Stimulated activated CD4-positive, alpha-beta T cell treated with anti-CD3 and anti-CD28 coated beads, Interleukin-1b, Interleukin-23, amount 100 ng/mL, for 4 hours (primary cell): ENCODE measurements at regions not wholly inside any gene's neighbourhood (a gene's known extent, or its start where the extent isn't known, plus 50 kb on each side); places are given as distances from the start of the nearest gene placed in this dataset.

Experiments used
- DNase-seq, 2 donors: peaks; one replicate each; pipeline ENCODE4 v3.0.0-alpha.2; 2020; ENCODE audit warnings: low read depth in 2 of 2

DNA sequence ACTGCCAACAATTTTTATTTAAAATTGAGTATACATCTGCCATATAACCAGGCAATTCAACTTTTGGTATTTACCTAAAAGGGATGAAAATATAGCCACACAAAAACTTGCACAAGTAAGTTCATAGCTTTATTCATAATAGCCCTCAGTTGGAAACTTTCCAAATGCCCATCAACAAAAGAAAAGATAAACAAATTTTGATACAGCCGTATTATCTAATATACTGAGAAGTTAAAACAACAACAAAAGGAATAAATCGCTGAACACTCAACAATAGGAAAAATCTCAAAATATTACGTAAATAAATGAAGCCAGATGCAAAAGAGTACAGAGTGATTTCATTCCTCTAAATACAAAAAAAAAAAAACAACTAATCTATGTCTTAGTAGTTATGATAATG is 399.2 kb upstream of the SEMA3D start:
- no peak for DNase-seq

DNA sequence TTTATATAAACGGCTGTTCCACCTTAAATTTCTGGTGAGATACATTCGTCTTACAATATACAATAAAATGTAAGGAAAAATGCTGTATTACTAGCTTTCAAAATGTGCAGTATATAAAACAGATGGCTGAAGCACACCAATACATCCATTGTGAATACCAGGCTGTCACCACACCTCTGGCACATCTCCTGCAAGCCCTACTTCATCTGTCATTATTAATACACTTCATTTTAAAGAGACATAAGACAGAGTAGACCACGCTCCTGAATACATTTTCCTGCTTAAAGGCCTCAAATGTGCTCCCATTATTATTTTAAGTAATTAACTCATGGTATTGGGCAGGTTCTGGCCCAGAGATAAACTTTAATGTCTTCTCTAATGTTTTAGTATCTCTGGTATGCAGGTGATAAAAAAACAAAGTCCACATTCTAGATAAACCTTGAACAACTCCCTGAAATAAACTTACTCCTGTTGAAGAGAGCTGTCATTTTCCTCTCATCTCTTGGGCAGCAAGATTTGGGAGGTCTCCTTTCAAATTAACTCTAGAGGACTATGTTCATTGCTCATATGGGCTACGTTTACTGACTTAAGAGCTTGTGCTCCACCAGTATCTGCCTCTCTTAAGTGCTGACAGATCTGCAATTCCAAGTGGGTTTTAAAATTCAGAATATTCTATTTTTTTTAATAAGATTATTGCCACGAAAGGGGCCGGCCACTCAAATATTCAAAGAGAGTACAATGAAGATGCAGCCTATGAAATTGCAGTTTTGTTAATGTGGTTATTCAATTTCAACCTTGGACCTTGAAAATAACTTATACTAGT is 396.5 kb upstream of the SEMA3D start:
- no peak for DNase-seq

DNA sequence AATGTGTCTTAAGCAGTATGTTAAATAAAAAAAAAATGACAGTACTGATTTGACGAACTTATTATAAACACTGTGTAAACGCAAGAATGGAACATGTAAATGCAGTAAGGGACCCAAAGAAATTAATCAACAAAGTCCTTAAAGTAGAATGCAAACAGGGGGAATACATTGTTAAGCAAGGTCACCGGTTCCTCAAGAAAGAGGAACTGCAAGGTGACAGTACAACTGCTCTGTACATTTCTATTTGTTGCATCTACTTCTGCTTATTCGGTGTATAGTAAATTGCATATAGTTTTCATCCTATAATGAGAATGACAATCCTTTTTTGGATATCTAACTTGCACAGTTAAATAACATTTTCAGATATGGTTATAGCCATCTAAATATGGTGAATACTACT is 387.0 kb upstream of the SEMA3D start:
- DNase-seq, result no peak

DNA sequence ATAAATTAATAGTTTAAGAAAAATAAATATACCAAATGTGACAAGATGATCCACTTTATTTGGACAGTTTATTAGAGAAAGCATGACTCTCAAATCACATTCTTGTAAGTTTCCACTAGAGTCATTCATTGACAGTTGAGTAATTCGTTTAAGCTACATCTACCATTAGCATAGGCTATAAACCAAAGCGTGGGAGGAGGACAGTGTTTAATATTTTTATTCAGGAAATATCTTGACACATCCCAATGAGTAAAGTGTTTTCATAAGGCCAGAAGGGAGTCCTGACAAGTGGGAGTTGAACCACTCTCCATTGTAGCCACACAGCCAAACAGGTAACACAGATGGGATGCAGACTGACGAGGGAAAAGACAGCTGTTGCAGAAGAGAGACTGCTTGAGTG is 386.5 kb upstream of the SEMA3D start:
- no peak for DNase-seq

DNA sequence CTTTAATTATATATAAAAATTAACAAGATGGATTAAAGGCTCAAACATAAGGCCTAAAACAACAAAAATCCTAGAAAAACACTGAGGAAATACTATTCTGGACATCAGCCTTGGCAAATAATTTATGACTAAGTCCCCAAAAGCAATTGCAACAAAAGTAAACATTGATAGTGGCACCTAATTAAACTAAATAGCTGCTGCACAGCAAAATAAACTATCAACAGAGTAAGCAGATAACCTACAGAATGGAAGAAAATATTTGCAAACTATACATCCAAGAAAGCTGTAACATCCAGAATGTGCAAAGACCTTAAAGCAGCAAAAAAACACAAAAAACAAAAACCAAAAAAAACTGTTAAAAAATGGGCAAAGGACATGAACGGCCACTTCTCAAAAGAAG is 384.0 kb upstream of the SEMA3D start:
- no peak for DNase-seq

DNA sequence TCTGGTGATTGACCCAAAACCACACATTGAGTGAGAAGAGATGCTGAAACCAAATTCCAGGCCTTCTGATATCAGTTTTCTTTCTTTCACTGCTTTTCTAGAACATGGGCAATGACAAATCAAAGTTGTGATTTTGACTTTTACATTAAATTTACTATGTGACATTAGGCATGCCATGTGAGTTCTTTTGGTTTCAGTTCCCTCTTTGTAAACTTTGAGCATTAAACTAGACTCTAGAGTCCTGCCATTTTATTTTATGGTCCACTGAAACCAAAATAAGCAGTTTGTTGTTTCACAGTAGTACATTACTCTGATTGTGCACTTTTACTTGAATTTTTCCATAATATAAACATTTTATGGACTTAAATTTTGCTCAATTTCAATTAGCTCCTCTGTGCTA is 381.1 kb upstream of the SEMA3D start:
- DNase-seq, result no peak

DNA sequence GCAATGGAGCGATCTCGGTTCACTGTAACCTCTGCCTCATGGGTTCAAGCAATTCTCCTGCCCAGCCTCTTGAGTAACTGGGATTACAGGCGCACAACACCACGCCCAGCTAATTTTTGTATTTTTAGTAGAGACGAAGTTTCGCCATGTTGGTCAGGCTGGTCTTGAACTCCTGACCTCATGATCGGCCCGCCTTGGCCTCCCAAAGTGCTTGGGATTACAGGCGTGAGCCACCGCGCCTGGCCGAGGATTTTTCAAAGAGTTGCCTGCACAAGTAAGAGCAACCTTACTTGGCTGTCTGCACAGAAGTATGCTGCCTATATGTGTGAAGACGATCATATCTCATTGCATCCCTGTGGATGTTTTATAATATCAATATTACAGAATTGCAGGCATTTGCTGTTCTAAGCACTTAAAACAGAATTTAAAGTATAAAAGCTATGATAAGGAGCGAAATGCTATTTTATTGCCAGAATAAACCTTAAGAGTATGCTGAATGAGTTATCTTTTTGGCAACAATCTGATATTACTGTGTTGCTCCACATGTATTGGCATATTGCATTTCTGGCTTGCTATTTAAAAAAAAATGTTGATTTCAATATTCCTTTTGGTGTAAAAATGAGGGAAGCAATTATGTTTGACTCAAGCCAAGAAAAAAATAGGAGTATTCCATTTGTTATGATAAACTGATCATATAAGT is 379.4 kb upstream of the SEMA3D start:
- DNase-seq, result no peak

DNA sequence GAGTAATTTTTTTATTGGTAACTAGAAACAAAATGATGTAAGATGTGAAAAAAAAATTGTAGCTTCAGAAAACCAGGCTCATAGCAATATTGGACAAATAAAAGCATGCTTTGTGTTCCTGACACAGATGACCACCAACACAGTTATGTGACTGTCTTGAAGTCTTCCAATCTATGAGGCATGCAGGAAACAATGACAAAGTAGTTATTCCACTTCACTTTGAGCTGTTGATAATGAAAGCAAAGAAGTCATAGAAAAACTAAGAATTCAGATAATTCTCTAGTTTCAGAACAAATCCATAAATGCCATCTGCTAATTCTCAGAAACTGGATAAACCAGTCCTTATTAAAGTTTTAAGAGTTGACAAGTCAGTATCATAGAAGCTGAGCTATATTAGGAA is 378.4 kb upstream of the SEMA3D start:
- no peak for DNase-seq

DNA sequence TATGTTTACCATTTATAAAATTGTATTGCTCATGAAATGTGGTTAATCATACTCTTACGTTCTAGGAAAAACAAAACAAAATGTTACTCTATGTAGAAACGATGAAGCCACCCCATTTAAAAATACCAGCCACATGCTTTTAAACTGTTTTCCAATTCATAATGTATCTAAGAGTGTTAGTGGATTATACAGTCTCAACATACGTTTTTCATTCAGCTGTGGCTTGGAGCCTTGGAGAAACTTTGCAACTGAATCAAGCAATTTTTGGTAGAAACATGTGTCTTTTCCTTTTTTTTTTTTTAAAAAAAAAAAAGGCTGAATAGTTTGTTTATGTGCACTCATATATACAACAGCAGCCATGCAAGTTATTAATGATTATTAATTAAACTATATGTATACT is 378.0 kb upstream of the SEMA3D start:
- DNase-seq, result no peak

DNA sequence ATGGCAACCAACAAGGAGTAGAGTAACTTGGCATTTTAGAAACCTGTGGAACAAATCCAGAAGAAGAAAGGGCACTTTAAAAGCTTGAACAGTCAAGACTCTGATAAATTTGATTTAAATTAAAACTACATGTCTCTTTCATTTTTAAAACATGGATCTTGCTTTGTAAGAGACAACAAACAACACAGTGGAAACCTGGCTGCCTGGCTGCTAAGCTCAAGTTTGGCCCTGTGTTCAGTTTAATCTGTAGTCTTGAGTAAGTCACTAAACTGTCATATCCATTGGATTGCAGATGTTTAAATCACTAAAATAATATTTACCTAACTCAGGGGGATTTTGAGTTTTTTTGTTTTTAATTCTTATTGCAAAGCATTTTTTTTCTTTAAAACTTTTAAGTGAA is 374.9 kb upstream of the SEMA3D start:
- no peak for DNase-seq

DNA sequence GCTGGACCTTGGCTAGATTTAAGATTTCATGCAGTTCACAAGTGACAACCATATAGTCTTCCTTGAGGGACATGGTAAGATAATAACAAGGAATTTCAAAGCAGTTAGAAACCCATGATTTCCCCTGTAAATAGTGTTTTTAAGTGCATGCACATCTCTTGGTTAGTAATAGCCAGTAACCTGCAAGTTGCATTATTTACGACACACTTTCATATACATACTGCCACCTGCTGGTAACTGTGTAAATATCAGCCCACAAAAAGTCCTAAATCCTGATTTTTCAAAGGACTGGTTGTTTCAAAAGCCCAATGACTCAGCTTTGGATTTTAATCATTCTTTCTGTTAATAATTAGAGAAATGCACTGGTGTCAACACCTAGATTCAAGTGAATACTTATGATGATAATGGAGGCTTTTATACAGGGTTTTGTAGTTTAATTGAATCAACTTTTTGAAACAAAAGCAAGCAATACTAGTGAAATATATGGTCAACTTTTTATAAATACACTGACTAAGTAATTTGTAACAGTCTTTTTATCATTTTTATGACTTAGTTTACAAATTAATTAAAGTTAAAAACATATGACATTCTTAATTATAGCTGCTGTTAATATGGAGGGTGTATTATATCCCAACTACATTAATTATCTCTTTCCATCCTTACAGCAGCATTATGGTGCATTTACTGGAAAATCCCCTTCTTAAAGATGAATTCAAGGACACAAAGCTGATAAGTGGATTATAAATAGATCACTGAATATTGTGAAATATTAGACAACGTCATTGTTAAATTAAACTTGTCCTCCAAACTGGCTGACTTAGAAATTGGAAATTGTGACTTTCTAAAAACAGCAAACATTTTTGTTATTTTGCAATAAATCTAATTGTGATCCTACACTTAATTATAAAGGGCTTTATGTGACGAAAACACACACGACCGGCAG is 367.7 kb upstream of the SEMA3D start:
- DNase-seq, result no peak

DNA sequence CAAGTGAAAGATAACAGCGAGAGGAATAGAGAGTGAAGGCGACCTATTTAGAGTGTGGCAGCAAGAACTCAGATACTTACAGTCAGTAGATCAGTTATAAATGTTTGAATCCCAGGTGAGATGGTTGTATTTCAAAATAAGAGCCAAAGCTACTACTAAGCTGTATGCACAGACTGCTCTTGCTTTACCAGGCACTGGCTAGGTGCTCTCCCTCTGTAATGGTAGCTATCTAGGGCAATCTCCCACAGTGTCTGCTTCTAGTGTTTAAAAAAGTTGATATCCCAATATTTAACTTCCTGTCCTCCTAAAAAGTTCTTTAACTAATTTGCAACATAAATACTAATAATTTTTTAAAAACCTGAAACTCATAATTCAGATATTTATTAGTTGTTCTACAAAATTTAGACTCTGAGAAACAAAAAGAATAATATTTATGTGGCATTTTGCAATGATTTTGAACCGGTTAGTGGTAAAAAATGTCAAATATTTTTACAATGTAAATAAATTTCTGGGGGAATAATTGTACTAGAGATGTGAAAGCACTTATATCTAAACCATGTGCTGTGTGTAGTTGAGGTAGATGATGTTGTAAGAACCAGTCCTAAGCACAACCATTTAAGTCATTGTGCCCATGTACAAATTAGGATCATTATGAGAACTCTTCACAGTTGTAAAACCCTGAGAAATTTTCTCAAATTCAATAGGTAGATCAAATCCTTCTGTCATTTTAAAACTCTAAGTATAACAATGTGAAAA is 349.3 kb upstream of the SEMA3D start:
- no peak for DNase-seq

DNA sequence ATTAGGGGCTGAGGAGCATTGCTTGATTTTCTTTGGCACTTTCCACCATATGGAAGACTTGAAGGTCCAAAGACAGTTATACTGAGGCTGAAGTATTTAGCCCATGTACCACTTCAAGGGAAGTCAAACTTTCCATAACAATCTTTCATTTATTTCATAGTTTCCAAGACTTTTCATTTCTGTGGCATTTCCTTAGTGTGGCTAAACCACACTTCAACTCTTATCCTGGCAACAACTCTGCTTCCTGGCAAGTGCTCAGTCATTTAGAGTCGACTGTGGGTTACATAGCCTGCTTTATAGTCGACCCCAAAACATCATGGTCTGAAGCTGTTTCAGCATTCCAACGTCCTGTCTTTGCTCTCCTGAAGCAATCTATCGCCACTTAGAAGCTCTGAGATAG is 343.0 kb upstream of the SEMA3D start:
- no peak for DNase-seq

DNA sequence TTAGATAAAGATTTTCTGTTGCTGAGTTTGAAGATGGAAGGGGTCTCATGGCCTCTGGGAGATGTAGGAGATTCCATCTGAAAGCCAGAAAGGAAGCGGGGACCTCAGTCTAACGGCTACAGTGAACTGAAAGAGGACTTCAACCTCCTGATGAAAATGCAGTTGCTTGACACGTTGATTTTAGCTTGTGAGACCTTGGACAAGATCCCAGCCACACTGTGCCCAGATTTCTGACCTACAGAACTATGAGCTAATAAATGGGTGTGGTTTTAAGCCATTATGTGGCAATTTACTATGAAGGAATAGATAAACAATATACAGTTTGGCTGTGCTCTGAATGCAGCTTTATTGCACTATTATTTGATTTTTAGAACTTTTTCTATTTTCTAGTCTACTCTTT is 342.3 kb upstream of the SEMA3D start:
- DNase-seq, result no peak

DNA sequence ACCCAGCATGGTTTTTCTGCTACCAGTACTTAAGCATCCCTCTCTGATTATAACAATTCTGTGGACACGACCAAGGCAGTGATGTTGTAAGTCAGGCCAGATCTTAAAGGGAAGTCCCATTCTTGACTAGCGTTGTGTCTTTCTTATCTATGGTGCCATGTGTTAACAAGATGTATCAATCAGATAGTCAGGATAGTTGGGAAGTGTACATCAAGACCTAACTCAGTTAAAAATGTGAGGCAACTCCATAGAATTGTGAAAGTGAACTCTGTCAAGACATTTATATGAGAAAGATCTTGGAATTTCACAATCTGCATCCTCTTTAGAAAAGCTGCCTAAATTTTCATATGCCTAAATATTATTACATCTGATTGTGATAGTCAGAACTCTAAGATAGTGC is 341.7 kb upstream of the SEMA3D start:
- no peak for DNase-seq

DNA sequence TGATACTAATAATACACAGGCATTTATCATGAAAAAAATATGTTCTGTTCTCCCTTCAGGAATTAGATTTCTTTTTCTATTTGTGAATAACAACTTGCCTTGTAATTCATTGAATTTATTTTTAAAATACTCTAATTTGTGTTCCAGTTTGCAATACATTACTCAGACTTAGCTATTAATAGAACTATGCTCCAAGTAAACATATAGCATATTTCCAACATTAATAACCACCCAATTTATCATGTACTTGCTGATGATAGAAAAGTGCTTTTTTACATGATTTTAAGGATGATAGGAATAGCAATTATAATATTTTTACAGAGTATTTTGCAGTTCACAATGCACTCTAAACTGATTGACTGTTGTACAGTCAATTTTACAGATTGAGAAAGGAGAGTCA is 338.8 kb upstream of the SEMA3D start:
- DNase-seq, result no peak

DNA sequence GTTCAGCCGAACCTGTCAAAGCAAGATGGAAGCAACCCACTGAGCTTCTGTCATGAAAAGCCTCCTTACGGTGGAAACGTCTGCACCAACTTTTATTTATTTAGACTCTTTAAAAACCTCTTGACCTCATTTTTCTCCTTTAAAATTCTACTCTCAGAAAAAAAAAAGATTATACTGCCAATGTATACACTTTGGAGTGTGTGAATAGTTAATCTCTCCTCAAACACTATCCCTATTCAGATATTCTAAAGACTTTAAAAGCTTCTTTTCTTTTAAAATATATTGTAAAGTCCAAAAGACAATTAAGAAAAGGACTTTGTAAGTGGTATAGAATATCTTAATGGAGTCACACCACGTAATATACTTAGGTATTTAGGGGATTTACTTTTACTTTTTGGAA is 335.2 kb upstream of the SEMA3D start:
- DNase-seq, result no peak

DNA sequence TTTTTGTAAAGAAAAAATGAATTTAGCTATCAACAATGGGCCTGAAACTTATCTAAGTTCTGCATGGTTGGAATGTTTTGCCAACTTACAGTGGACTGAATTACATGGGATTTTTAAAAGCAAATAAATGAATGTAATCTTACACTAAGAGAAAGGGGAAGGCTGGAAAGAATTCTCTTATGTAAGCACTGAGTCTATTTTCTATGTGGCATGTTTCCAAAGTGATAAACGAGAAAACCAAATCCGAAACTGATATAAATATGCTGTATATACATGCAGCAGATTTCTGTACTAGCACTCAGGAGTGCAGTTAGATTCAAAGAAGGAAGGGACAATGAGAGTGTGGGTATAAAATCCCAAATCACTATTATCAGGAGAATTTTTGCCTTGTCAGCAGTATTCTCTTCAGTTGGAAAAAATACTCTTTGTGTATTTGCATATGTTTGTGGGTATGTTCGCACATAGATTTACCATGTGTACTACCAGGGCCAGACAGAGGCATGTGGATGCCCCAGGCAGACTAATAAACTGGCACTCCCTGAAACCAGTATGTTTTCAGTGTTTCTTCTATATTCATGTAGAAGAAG is 334.3 kb upstream of the SEMA3D start:
- no peak for DNase-seq

DNA sequence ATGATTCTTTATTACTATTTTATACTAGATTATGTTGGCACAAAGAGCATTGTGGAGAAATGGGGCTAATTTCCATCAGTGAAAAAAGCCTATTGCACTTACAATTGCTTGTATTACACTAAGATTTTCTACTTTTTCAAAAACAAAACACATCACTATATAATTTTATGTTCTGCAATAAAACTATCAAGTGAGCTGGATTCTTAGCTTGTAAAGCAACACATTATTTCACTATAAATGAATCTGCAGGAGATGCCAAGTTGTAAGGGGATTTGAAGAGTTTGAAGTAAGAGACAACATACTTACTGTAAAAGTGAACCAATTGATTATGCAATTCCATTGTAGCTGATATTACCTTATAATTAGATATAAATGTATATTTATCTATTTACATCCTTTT is 333.3 kb upstream of the SEMA3D start:
- no peak for DNase-seq

DNA sequence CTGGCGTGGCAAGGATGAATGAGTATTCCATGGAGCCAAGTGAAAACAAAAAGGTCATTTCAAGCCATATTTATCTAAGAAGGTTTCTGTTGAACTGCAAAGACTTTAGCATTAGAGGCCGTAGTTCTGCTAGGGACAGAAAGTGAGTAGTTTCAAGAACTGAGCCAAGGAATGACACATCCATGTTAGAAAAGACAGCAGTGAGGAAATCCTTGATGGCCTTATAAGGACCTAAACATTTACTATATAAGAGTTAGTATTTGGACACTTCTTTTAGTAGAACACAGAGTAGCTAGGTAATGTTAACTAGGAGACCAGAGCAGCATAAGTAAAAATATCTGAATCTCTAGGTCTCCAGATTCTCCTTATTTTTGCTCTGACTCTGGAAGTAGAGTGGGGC is 329.8 kb upstream of the SEMA3D start:
- no peak for DNase-seq

DNA sequence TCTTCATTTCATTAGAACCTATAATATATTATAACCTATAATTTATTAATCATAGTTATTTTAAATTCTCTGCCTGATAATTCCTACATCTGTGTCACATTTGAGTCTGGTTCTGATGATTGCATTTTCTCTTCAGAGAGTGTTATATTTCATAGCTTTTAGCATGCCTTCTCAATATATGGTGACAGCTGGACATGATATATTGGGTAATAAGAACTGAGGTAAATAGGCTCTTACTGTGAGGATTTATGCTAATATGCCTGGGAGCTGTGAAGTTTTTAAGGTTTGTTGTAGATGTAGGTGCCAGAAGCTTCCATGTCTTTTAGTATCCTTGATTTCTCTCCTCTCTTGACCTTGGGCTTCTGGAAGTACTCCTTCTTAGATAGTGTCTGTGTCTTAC is 325.9 kb upstream of the SEMA3D start:
- DNase-seq, result no peak
